ENCODE measurements at regions not wholly inside any gene's neighbourhood (a gene's known extent, or its start where the extent isn't known, plus 50 kb on each side); places are given as distances from the start of the nearest gene placed in this dataset.

DNA sequence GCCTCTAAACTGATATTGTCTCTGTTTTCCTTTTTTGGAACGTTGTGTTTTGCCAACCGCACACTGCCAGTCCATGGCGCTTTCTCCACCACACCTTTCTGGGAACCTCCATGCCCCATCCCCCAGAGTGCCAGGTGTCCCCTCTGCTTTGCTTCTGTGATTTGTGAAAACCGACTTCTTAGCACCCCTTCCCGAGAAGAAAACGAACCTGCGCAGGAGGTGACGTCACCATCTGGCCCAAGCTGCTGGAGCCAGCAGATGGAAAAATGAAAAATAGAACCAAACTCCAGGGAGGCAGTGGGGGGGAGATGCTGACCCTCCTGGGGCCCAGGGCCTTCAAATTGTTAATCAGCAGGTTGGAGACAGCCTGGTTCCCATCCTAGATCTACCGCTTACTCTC lies 103.8 kb downstream of the HTR5A start:
- TF ChIP-seq, protein P1, sequence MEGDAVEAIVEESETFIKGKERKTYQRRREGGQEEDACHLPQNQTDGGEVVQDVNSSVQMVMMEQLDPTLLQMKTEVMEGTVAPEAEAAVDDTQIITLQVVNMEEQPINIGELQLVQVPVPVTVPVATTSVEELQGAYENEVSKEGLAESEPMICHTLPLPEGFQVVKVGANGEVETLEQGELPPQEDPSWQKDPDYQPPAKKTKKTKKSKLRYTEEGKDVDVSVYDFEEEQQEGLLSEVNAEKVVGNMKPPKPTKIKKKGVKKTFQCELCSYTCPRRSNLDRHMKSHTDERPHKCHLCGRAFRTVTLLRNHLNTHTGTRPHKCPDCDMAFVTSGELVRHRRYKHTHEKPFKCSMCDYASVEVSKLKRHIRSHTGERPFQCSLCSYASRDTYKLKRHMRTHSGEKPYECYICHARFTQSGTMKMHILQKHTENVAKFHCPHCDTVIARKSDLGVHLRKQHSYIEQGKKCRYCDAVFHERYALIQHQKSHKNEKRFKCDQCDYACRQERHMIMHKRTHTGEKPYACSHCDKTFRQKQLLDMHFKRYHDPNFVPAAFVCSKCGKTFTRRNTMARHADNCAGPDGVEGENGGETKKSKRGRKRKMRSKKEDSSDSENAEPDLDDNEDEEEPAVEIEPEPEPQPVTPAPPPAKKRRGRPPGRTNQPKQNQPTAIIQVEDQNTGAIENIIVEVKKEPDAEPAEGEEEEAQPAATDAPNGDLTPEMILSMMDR (IDR thresholded peaks at IDR 0.05; ENCODE audit: insufficient read depth, low read depth, low read length, missing control alignments): no peak
- no peak for DNase-seq (ENCODE audit: low read depth)

DNA sequence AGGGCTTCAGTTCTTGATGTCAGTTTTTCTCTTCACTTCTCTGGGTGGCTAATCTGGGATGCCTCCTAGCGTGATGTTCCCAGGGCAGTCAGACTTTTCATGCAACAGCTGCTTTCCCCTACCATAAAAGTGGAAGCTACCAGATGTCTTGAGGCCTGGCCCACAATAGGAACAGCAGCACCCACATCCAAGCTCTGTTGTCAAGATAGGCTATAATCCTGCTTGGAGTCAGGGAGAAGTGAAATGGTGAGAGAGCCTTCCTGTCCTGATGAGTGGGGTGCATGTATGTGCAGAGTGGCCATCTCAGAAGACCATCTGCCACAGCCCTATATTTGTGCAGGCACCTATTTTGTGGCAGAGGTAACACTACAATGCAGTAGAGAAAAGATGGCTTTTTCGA lies 108.0 kb downstream of the HTR5A start:
- H3K4me3 ChIP-seq (ENCODE audit: low read length): no peak overlapping the region
- TF ChIP-seq, protein P1 (IDR thresholded peaks at IDR 0.05; ENCODE audit: insufficient read depth, low read depth, low read length, missing control alignments): no peak
- DNase-seq (ENCODE audit: low read depth): no peak

More for the DNA sequence above, 103.8 kb downstream of the HTR5A start:
- no peak overlapping the region for H3K4me3 ChIP-seq (ENCODE audit: low read length)

DNA sequence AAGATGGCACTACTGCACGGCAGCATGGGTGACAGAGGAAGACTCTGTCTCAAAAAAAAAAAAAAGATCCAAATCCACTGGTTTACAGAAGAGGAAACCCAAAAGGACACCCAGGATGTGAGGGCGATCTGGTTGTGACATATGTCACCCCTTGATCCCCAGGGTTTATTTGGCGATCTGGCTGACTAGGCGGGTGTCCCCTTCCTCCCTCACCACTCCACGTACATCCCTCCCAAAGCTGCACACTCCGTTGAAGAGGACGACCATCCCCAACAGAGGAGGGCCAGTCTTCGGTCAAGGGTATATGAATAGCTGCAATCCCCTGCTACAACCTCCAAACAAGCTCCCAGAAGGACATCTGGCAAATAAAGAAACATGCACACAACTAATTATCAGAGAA lies 111.6 kb downstream of the HTR5A start:
- TF ChIP-seq, protein P1 (IDR thresholded peaks at IDR 0.05; ENCODE audit: insufficient read depth, low read depth, low read length, missing control alignments): no peak
- DNase-seq (ENCODE audit: low read depth): no peak
- H3K4me3 ChIP-seq (ENCODE audit: low read length): no peak overlapping the region

DNA sequence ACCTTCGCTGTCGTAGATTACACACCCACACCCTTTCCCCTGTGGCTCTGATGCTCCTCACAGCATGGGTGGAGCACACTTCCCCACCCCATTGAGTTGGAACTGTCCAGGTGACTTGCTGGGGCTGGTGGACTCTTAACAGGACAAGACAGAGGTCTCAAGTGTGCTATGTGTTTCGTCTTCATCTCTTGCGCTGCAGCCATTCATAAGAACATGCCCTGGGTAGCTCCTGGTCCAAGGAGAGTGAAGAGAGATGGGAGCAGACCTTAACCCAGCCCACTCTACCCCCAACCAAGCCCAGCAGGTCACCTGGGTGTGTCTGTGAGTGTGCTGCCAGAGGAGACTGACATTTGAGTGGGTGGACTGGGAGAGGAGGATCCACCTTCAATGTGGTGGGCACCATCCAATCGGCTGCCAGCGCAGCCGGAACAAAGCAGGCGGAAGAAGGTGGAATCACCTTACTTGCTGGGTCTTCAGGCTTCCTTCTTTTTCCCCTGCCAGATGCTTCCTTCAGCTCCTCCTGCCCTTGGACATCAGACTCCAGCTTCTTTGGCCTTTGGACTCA lies 112.4 kb downstream of the HTR5A start:
- no peak overlapping the region for H3K4me3 ChIP-seq (ENCODE audit: low read length)
- TF ChIP-seq, protein P1 (IDR thresholded peaks at IDR 0.05; ENCODE audit: insufficient read depth, low read depth, low read length, missing control alignments): no peak
- no peak for DNase-seq (ENCODE audit: low read depth)

DNA sequence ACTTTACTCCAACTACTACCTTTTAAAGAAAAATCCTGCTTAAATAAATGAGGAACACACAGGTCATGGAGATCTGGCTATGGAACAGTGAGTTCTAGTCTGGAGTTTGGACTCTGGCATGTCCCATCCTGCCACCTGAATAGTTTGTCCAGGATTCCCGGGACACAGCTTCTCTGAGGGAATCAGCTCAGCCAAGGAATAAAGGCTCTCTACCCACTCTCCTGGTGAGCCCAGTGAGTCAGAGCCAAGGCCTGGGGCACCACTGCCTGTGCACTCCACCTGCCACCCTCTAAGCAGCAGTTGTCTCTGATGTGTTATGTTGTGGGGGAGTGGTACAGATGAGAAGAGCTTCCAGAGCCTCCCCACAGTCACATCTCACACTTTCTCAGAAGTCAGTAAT lies 113.5 kb downstream of the HTR5A start:
- H3K4me3 ChIP-seq (ENCODE audit: low read length): no peak overlapping the region
- TF ChIP-seq, protein P1 (IDR thresholded peaks at IDR 0.05; ENCODE audit: insufficient read depth, low read depth, low read length, missing control alignments): no peak
- no peak for DNase-seq (ENCODE audit: low read depth)

DNA sequence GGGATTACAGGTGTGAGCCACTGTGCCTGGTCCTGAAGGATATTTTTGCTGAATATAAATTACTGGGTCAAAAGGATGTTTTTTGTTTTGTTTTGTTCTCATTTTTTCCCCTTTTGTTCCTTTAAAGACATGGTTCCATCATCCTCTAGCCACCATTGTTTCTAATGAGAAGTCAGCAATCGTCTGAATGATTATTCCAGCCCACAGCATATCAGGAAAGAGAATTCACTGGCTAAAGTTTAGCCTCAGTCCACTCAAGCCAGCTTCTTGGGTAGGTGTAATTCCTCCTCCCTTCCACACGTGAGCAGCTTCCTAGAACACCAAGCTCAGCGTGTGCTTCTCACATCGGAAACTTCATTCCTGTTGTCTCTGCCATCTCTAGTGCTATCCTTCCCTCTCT lies 112.8 kb upstream of the INSIG1 start:
- no peak for DNase-seq (ENCODE audit: low read depth)
- TF ChIP-seq, protein P1 (IDR thresholded peaks at IDR 0.05; ENCODE audit: insufficient read depth, low read depth, low read length, missing control alignments): no peak
- H3K4me3 ChIP-seq (ENCODE audit: low read length): no peak overlapping the region

DNA sequence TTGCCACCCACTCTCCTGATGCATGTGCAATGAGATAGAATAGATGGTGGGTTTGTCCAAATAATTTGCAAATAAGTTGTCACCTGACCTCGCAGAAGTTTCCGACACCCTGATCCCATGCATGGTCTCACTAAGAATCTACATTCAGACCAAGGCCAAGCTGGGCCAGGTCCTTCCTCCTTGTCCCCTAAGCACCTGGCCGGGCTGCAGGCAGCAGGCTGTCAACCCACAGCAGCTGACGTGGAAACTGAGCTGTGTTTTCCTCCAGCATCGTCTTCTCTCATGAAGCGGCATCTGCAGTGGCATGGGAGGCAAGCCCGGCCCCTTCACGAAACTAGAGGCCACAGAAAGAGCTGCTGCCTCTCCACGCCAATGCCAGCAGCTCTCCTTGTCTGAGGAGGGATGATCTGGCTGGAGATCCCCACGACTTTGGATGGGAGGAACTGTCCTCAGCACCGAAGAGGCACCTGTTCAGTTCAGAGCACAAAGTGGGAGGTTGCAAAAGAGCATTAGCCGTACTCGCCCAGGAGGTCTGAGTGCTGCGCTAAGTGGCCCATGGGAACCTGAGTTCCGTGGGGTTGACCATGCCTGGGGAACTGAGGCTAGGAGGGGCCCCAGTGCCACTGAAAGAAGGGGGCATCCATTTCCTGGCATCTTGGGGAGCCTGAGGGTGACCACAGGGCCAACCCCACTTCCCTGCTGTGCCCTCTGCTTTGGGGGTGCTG lies 110.5 kb upstream of the INSIG1 start:
- TF ChIP-seq, protein P1 (IDR thresholded peaks at IDR 0.05; ENCODE audit: insufficient read depth, low read depth, low read length, missing control alignments): no peak
- no peak for DNase-seq (ENCODE audit: low read depth)
- no peak overlapping the region for H3K4me3 ChIP-seq (ENCODE audit: low read length)
